ENCODE measurements at regions not wholly inside any gene's neighbourhood (a gene's known extent, or its start where the extent isn't known, plus 50 kb on each side); places are given as distances from the start of the nearest gene placed in this dataset.

DNA sequence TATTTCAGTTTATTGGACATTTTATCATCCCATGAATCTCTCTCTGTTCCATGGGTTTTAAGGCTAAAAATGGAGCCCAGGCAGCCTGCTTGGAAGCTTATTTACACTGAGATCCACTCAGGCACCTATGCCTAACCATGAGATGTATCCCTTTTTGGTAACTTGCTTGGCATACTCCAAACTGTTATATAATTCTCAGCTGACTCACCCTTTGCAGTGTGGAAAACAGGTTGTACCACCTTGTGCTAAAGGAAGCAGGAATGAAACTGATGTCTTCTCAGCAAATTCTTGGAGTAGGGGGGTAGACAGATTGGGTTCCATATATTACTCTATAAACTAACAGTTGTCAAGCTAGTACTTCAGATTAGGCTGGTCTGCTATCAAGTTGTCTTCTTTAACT, 483.6 kb downstream of the KLF5 start:
- TF ChIP-seq, protein P1, sequence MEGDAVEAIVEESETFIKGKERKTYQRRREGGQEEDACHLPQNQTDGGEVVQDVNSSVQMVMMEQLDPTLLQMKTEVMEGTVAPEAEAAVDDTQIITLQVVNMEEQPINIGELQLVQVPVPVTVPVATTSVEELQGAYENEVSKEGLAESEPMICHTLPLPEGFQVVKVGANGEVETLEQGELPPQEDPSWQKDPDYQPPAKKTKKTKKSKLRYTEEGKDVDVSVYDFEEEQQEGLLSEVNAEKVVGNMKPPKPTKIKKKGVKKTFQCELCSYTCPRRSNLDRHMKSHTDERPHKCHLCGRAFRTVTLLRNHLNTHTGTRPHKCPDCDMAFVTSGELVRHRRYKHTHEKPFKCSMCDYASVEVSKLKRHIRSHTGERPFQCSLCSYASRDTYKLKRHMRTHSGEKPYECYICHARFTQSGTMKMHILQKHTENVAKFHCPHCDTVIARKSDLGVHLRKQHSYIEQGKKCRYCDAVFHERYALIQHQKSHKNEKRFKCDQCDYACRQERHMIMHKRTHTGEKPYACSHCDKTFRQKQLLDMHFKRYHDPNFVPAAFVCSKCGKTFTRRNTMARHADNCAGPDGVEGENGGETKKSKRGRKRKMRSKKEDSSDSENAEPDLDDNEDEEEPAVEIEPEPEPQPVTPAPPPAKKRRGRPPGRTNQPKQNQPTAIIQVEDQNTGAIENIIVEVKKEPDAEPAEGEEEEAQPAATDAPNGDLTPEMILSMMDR (IDR thresholded peaks at IDR 0.05; ENCODE audit: unreplicated experiment in 3 of 3) = no peak
- Mint-ChIP-seq H3K36me3 (ENCODE audit: low read depth) (no peaks in the 10 kb centered on the region), H3K4me3 (no peak overlapping the region), H3K27me3 (ENCODE audit: low read depth) (peaks cover 8% of the 10 kb centered on the region), H3K27ac (no peak overlapping the region), H3K9me3 (no peaks in the 10 kb centered on the region), H3K4me1 (no peaks in the 10 kb centered on the region)

DNA sequence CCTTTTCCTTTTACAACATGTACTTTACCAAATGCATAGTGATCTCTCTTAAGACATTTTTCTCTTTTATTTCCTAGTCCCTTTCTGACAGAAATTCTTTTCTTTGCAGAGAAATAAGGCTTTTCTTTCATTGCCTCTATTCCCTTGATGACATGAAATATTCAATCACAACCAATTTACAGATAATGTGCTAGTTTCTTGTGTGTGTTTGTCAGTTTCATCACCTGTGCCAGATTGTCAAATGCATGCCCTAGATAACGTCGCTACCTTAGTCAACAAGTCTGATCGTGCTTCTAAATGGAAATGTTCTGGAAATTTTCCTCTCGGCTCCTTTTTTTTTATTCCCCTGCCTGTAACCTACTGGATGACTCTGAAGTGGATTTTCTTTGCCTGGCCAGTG, 478.1 kb downstream of the KLF5 start:
- no peaks in the 10 kb centered on the region for H3K9me3 Mint-ChIP-seq
- H3K27me3 Mint-ChIP-seq (ENCODE audit: low read depth) = peaks cover under 1% of the 10 kb centered on the region
- TF ChIP-seq, protein P1 (IDR thresholded peaks at IDR 0.05; ENCODE audit: unreplicated experiment in 3 of 3) = no peak
- no peaks in the 10 kb centered on the region for H3K4me1 Mint-ChIP-seq
- no peak overlapping the region for H3K4me3 Mint-ChIP-seq
- no peak overlapping the region for H3K27ac Mint-ChIP-seq
- no peaks in the 10 kb centered on the region for H3K36me3 Mint-ChIP-seq (ENCODE audit: low read depth)

DNA sequence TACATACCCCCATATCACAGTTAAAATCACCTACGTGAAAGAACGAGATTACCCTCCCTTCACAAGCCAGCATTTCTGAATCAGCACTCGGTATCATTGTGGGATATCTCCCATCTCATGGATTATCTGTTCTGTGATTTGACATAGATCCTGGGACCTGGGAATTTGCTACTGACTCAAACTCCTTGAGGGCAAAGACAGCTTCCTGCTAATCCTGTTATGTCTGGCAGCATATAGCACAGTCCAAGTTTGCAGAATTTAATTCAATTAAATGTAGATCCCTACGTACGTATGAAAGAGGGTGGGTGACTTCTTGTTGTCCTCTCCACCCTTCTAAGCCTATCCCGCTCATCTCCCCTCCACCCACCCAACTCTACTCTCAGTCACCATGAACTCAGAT, 476.5 kb downstream of the KLF5 start:
- no peaks in the 10 kb centered on the region for H3K4me1 Mint-ChIP-seq
- no peak overlapping the region for H3K4me3 Mint-ChIP-seq
- no peaks in the 10 kb centered on the region for H3K36me3 Mint-ChIP-seq (ENCODE audit: low read depth)
- no peaks in the 10 kb centered on the region for H3K9me3 Mint-ChIP-seq
- no peak overlapping the region for H3K27ac Mint-ChIP-seq
- H3K27me3 Mint-ChIP-seq (ENCODE audit: low read depth) = no peaks in the 10 kb centered on the region
- TF ChIP-seq, protein P1 (IDR thresholded peaks at IDR 0.05; ENCODE audit: unreplicated experiment in 3 of 3) = no peak

DNA sequence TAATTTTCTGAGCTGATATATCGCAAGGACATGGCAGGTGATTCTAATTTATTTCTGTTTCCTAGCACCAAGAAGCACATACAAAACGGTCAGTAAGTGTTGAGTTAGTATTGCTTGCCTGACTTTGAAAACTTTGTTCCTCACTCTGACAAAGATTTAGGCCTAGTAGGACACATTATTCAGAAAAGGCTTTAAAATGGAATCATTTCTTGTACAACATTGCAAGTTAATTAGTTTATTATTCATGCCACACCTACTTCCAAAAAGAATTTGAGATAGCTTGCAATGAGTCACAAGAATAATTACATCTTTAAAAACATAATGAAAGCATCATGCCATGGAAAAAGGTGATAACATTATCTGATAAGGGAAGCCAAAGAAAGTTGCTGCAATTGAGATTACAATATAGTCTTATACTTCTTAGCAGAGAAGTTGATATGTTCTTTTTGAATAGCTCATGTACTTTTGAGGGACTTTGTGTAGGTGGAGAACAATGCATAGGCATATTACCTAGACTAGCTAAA, 474.2 kb downstream of the KLF5 start:
- Mint-ChIP-seq H3K9me3 (no peaks in the 10 kb centered on the region), H3K4me3 (no peak overlapping the region), H3K27ac (no peak overlapping the region), H3K27me3 (ENCODE audit: low read depth) (no peaks in the 10 kb centered on the region), H3K36me3 (ENCODE audit: low read depth) (no peaks in the 10 kb centered on the region), H3K4me1 (no peaks in the 10 kb centered on the region)
- TF ChIP-seq, protein P1 (IDR thresholded peaks at IDR 0.05; ENCODE audit: unreplicated experiment in 3 of 3) = no peak

DNA sequence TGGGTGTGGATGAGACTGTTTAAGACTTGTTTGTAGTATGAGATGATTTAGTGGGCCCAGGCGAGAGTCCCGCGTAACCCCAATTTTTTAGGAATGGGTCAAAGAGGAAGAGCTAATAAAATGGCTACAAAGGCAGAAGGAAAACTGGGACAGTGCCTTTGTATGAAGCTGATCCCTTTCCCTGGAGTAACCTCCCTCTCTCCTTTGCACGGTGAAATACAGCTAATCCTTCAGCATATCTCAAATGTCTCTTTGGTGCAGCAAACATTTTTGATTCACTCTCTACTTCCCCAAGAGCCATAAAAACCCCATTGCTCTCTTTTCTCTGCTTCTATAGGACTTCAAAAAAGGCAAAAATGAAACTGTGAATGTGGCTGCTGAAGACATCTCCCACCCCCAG, 473.8 kb downstream of the KLF5 start:
- Mint-ChIP-seq H3K27ac (no peak overlapping the region), H3K27me3 (ENCODE audit: low read depth) (no peaks in the 10 kb centered on the region), H3K36me3 (ENCODE audit: low read depth) (no peaks in the 10 kb centered on the region), H3K9me3 (no peaks in the 10 kb centered on the region), H3K4me3 (no peak overlapping the region), H3K4me1 (no peaks in the 10 kb centered on the region)
- TF ChIP-seq, protein P1 (IDR thresholded peaks at IDR 0.05; ENCODE audit: unreplicated experiment in 3 of 3) = no peak

DNA sequence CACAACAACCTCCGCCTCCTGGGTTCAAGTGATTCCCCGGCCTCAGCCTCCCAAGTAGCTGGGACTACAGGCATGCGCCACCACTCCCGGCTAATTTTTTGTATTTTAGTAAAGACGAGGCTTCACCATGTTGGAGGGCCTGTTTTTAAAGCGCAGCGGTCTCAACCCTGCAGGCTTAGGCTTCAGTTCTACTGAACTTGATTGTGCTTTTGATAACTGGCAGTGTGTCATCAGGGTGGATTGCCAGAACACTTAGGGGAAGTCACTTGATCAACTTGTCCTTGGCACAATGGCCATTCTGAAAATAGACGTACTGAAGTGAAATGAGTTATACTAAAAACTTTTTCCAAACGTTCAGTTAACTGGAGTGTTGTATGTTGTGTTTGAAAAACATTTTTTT, 472.2 kb downstream of the KLF5 start:
- H3K27me3 Mint-ChIP-seq (ENCODE audit: low read depth) = no peaks in the 10 kb centered on the region
- no peak overlapping the region for H3K4me3 Mint-ChIP-seq
- no peaks in the 10 kb centered on the region for H3K36me3 Mint-ChIP-seq (ENCODE audit: low read depth)
- no peak overlapping the region for H3K27ac Mint-ChIP-seq
- no peaks in the 10 kb centered on the region for H3K4me1 Mint-ChIP-seq
- no peaks in the 10 kb centered on the region for H3K9me3 Mint-ChIP-seq
- TF ChIP-seq, protein P1 (IDR thresholded peaks at IDR 0.05; ENCODE audit: unreplicated experiment in 3 of 3) = no peak

Data from nephron (organoid).